NCI-H2029 (cell line): ENCODE measurements at regions not wholly inside any gene's neighbourhood (a gene's known extent, or its start where the extent isn't known, plus 50 kb on each side); places are given as distances from the start of the nearest gene placed in this dataset.

Source experiments
- DNase-seq: peaks from one replicate; lab custom pipeline; 2025; lab: John Stamatoyannopoulos, UW

DNA sequence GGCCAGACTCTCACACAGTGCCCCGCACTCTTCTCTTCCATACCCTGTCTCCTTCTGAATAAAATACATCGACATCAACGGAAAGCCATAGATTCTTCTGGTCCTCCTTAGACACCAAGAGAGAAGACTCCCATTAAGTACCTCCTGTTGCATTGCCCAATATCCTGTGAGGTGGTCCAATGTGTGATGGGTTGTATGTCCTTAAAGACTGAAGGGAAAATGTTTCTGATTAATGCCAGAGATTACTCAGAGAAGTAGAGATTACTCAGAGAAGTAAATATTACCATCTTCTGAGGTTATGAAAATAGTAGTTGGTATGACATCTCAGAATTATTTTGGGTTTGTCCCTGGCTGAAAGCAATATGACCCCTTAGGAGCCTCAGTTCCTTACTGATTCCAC, 60.8 kb upstream of the GALNT15 start:
- no peak for DNase-seq

DNA sequence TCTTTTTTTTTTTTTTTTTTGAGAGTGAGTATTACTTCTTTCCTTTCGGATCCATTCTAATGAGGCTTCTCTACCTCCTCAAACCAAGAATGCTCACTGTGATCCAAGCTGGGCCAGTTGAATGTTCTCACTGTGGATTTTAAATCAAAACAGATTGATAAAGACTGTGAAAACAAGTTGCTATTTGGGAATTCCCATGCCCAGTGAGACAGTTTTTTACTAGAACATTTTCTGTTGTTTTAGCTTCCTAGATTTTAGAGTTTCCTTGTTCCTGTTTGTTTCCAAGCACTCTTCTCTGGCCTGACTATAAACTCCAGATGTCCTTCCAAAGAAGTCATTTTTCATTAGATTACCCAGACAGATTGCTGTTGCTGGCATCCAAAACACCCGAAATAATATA, 60.1 kb upstream of the GALNT15 start:
- DNase-seq: no peak

DNA sequence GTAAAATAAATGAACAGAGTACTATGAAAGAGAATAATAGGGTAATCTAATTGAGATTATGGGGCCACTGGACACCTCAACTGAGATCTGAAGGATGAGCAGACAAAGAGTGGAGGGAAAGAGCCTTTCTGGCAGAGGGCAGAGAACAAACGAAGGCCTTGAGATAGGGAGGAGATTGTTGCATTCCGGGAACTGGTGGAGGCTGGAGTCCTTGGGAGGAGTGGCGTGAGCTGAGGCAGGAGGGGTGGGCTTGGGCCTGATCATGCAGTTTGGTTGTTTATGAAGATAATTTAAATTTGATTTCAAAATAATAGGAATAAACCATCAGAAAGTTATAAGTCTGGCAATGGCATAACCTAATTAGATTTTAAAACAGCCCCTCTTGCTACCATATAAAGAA, 59.5 kb upstream of the GALNT15 start:
- no peak for DNase-seq

DNA sequence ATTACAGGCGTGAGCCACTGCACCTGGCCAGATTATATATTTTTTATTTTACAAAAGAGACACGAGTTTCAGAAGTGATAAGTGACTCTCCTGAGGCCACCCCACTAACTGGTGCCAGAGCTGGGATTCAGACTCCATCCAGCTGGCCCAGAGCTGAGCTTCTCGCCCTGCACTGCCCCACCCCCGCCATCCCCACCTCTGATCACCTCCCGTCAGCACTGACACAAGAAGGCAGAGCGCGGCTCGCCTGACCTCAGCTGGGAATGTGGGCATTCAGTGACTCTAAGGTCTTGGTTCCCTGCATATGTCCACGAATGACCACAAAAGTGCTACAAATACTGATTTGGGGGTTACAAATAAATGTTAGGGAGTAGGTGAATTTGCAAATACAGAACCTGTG, 56.1 kb upstream of the GALNT15 start:
- DNase-seq: no peak

DNA sequence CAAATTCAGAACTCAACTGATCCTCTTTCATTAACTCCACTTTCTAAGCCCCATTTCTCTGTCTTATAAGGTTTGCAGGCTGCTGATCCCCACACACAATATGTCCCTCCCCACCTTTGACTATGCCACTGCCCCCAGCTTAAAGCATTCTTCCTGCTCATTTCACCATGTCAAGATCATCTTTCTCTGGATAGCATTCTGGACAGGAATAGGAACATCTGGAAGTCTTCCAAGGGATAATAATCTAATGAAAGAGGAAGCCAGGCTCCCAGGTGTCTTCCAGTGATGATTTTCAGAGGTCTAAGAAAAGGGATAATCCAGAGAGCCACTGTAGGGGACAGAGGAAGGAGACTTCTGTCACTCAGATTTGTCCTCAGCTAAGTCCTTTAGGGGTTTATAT, 54.6 kb upstream of the GALNT15 start:
- no peak for DNase-seq

DNA sequence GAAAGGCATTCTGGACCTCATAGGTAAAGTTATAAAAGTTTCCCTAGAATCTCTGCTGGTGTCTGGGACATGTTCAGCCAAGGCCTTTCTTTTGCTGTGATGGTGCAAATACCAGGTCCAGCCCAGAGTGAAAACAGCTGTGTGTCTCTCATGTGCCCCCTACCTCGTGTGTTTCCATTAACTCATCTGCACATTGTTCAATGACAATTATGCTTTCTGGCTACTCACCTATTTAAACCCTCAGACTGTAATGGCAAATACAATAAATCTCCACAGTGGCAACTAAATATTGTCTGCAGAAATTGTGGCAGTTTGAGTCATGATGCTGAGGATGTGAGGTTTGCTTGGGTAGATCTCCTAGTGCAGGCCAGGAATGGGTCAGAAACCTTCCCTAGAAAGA, 53.1 kb upstream of the GALNT15 start:
- DNase-seq: no peak

DNA sequence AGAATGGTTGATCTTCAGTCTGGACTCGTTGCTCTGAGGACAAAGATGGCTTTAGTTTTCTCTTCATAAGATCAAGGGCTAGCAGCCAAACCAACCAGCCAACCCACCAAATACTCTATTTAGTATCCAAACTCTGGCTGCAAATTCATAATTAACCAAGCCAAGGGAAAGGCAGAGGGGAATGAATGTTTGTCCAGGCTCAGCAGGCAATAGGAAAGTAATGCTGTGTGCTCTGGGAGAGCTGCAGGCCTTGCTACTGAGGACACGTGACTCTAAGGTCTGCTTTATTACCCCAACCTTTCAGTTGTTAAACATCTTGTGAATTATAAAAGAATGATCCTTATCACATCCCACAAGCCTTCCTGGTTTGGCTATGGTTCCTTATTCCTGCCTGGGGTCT, 52.3 kb upstream of the GALNT15 start:
- DNase-seq: no peak

DNA sequence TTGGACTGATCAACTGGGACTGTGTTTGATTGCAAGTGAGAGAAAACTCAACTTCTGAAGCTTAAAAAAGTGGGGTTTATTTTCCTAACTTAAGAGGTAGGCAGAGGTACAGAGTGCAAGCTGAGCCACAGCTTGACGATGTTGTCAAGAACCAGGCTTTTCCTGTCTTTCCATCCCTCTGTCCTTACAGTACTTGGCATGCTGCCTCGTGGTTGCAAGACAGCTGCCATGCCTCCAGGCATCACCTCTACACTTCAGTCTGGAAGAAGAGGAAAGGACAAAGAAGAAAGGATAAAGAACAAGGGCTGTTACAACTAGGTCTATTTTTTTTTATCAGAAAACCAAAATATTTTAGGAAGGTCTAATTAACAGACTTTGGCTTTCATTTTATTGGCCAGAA, 51.8 kb upstream of the GALNT15 start:
- no peak for DNase-seq

DNA sequence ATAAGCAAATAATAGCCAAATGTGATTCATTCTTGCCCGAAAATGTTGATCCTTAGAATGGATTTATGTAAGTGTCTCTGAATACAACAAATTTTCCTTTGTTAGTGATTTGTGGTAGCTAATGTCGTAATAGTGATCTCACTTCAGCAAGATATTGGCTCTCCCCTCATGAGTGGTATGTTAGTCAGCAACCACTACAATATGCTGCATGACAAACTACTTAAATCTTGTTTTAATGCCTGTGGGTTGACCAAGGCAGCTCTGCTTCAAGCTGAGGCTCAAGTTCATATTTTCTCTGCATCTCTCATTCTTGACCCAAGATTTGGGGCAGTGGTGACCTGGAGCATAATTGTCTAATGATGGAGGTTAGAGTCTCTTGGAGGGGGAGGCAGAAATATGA, 49.8 kb upstream of the GALNT15 start:
- no peak for DNase-seq
